Ascending aorta (tissue), 2 donors: ENCODE measurements at regions not wholly inside any gene's neighbourhood (a gene's known extent, or its start where the extent isn't known, plus 50 kb on each side); places are given as distances from the start of the nearest gene placed in this dataset.

Source experiments
- DNase-seq, 2 donors: peaks; one replicate each; pipeline ENCODE4 v3.0.0-alpha.2; 2019; ENCODE audit warnings: low spot score in 2 of 2
- H3K27ac ChIP-seq, 2 donors: fragments of 200-600 bp; sonication (generic); one replicate each; pipeline ENCODE4 v1.5.1; 2016 to 2017; ENCODE audit warnings: mild to moderate bottlenecking in 1 of 2
- H3K27me3 ChIP-seq: fragments of 200-600 bp; sonication (generic); one replicate; pipeline ENCODE4 v1.5.1; 2017
- H3K36me3 ChIP-seq, 2 donors: fragments of 200-600 bp; sonication (generic); one replicate each; pipeline ENCODE4 v1.5.1; 2016
- H3K4me1 ChIP-seq, 2 donors: fragments of 200-600 bp; sonication (generic); one replicate each; pipeline ENCODE4 v1.5.1; 2016 to 2017; ENCODE audit warnings: mild to moderate bottlenecking in 1 of 2
- H3K4me3 ChIP-seq, 2 donors: fragments of 200-600 bp; sonication (generic); one replicate each; pipeline ENCODE4 v1.5.1; 2016 to 2017; ENCODE audit warnings: mild to moderate bottlenecking in 1 of 2
- H3K9me3 ChIP-seq, 2 donors: fragments of 200-600 bp; sonication (generic); one replicate each; pipeline ENCODE4 v1.5.1; 2016
- CTCF ChIP-seq, 3 experiments: fragments of 200-600 bp in 2 of 3; fragments of 450-650 bp in 1 of 3; sonication (generic) in 2 of 3; IDR thresholded peaks; one replicate each; pipeline ENCODE4 v1.5.1; 2016 to 2019; ENCODE audit warnings: antibody characterized with exemption in 3 of 3, mild to moderate bottlenecking in 1 of 3, moderate library complexity in 1 of 3
- intact Hi-C: fragments of 100-400 bp; cut with DNase I; formaldehyde crosslinking; loops from one replicate; pipeline ENCODE4 v1.15.1; 2023

- TF ChIP-seq CTCF (IDR thresholded peaks at IDR 0.05) = no peak
- H3K27ac ChIP-seq = no peak overlapping the region
- no peak for DNase-seq
- no peak overlapping the region for H3K4me3 ChIP-seq
- intact Hi-C loops = no loop called here
- no peaks in the 10 kb centered on the region for H3K36me3 ChIP-seq
- H3K4me1 ChIP-seq = no peaks in the 10 kb centered on the region
- no peaks in the 10 kb centered on the region for H3K27me3 ChIP-seq
- H3K9me3 ChIP-seq = no peaks in the 10 kb centered on the region
Measured at GRCh38 chr3:74824366-74824765, 209.9 kb upstream of the CNTN3 start.

- H3K9me3 ChIP-seq = no peaks in the 10 kb centered on the region
- no peak for DNase-seq
- intact Hi-C loops = no loop called here
- TF ChIP-seq CTCF (IDR thresholded peaks at IDR 0.05) = no peak
- H3K36me3 ChIP-seq = no peaks in the 10 kb centered on the region
- no peak overlapping the region for H3K4me3 ChIP-seq
- no peak overlapping the region for H3K27ac ChIP-seq
- no peaks in the 10 kb centered on the region for H3K27me3 ChIP-seq
- no peaks in the 10 kb centered on the region for H3K4me1 ChIP-seq
Measured at GRCh38 chr3:74814181-74814580, 199.7 kb upstream of the CNTN3 start.

GRCh38 chr3:74812756-74813155, 198.3 kb upstream of the CNTN3 start:
- DNase-seq = no peak
- H3K27me3 ChIP-seq = no peaks in the 10 kb centered on the region

GRCh38 chr3:74808506-74809275, 194.2 kb upstream of the CNTN3 start:
- Histone ChIP-seq H3K27ac (no peak overlapping the region), H3K27me3 (no peaks in the 10 kb centered on the region), H3K4me3 (no peak overlapping the region), H3K4me1 (no peaks in the 10 kb centered on the region), H3K36me3 (no peaks in the 10 kb centered on the region), H3K9me3 (no peaks in the 10 kb centered on the region)
- TF ChIP-seq CTCF (IDR thresholded peaks at IDR 0.05) = no peak
- intact Hi-C loops = no loop called here
- DNase-seq = no peak

More at GRCh38 chr3:74812756-74813155, 198.3 kb upstream of the CNTN3 start:
- no peaks in the 10 kb centered on the region for H3K4me1 ChIP-seq
- no peaks in the 10 kb centered on the region for H3K9me3 ChIP-seq
- H3K4me3 ChIP-seq = no peak overlapping the region
- intact Hi-C loops = no loop called here
- H3K36me3 ChIP-seq = no peaks in the 10 kb centered on the region
- no peak overlapping the region for H3K27ac ChIP-seq
- TF ChIP-seq CTCF (IDR thresholded peaks at IDR 0.05) = no peak

GRCh38 chr3:74801924-74802323, 187.5 kb upstream of the CNTN3 start:
- DNase-seq = no peak
- Histone ChIP-seq H3K27me3 (no peaks in the 10 kb centered on the region), H3K9me3 (no peaks in the 10 kb centered on the region), H3K4me3 (no peak overlapping the region), H3K36me3 (no peaks in the 10 kb centered on the region), H3K27ac (no peak overlapping the region), H3K4me1 (no peaks in the 10 kb centered on the region)
- TF ChIP-seq CTCF (IDR thresholded peaks at IDR 0.05) = no peak
- intact Hi-C loops = no loop called here
